Activated CD4-positive, alpha-beta T cell treated with anti-CD3 and anti-CD28 coated beads, Interleukin-2, amount 10 ng/mL, durations not matched to agents 24 days and 14 days (primary cell): ENCODE measurements at regions not wholly inside any gene's neighbourhood (a gene's known extent, or its start where the extent isn't known, plus 50 kb on each side); places are given as distances from the start of the nearest gene placed in this dataset.
"Not testable (repeated sequence)": the region's sequence is repeated elsewhere in the genome, so short reads cannot be mapped to it uniquely, and the experiment has no call there.

Experiments
- DNase-seq: peaks from one replicate; pipeline ENCODE4 v3.0.0; 2022
- H3K27ac Mint-ChIP-seq: one replicate; pipeline ENCODE4 v1.8.0; 2022; ENCODE audit warnings: mild to moderate bottlenecking, mixed read lengths
- H3K27me3 Mint-ChIP-seq: one replicate; pipeline ENCODE4 v1.8.0; 2022; ENCODE audit warnings: mixed read lengths
- H3K36me3 Mint-ChIP-seq: one replicate; pipeline ENCODE4 v1.8.0; 2022; ENCODE audit warnings: low read depth, mild to moderate bottlenecking, mixed read lengths
- H3K4me1 Mint-ChIP-seq: one replicate; pipeline ENCODE4 v1.8.0; 2021; ENCODE audit warnings: mixed read lengths
- H3K4me3 Mint-ChIP-seq: one replicate; pipeline ENCODE4 v1.8.0; 2022; ENCODE audit warnings: mild to moderate bottlenecking, moderate library complexity, mixed read lengths
- H3K9me3 Mint-ChIP-seq: one replicate; pipeline ENCODE4 v1.8.0; 2021; ENCODE audit warnings: mixed read lengths
- intact Hi-C: fragments of 100-400 bp; cut with micrococcal nuclease; formaldehyde crosslinking; loops from one replicate; pipeline ENCODE4 v1.15.1; 2023

- Mint-ChIP-seq H3K27ac (no peak overlapping the region), H3K36me3 (no peaks in the 10 kb centered on the region), H3K27me3 (no peaks in the 10 kb centered on the region), H3K9me3 (no peaks in the 10 kb centered on the region), H3K4me1 (no peaks in the 10 kb centered on the region), H3K4me3 (no peak overlapping the region)
- intact Hi-C loops: no loop called here
- no peak for DNase-seq
Measured at GRCh38 chr3:176296066-176296597, 901.1 kb downstream of the TBL1XR1 start.

GRCh38 chr3:176293276-176293675, 904.0 kb downstream of the TBL1XR1 start:
- Mint-ChIP-seq H3K27me3 (no peaks in the 10 kb centered on the region), H3K27ac (no peak overlapping the region), H3K36me3 (no peaks in the 10 kb centered on the region), H3K4me3 (no peak overlapping the region), H3K4me1 (no peaks in the 10 kb centered on the region), H3K9me3 (no peaks in the 10 kb centered on the region)
- DNase-seq: no peak
- intact Hi-C loops: no loop called here

- intact Hi-C loops: no loop called here
- Mint-ChIP-seq H3K9me3 (no peaks in the 10 kb centered on the region), H3K27me3 (no peaks in the 10 kb centered on the region), H3K4me3 (no peak overlapping the region), H3K4me1 (no peaks in the 10 kb centered on the region), H3K27ac (no peak overlapping the region), H3K36me3 (no peaks in the 10 kb centered on the region)
- no peak for DNase-seq
Measured at GRCh38 chr3:176286476-176287085, 910.7 kb downstream of the TBL1XR1 start.

GRCh38 chr3:176275538-176275937, 921.7 kb downstream of the TBL1XR1 start:
- no peak overlapping the region for H3K4me3 Mint-ChIP-seq
- H3K27ac Mint-ChIP-seq: no peak overlapping the region
- intact Hi-C loops: no loop called here
- H3K4me1 Mint-ChIP-seq: no peaks in the 10 kb centered on the region
- H3K36me3 Mint-ChIP-seq: no peaks in the 10 kb centered on the region
- DNase-seq: no peak
- no peaks in the 10 kb centered on the region for H3K9me3 Mint-ChIP-seq
- H3K27me3 Mint-ChIP-seq: no peaks in the 10 kb centered on the region

- DNase-seq: no peak
- Mint-ChIP-seq H3K27me3 (no peaks in the 10 kb centered on the region), H3K9me3 (no peaks in the 10 kb centered on the region), H3K4me3 (no peak overlapping the region), H3K4me1 (no peaks in the 10 kb centered on the region), H3K36me3 (no peaks in the 10 kb centered on the region), H3K27ac (no peak overlapping the region)
- intact Hi-C loops: no loop called here
Measured at GRCh38 chr3:176275113-176275512, 922.2 kb downstream of the TBL1XR1 start.

GRCh38 chr3:176274161-176274560, 923.1 kb downstream of the TBL1XR1 start:
- no peaks in the 10 kb centered on the region for H3K4me1 Mint-ChIP-seq
- no peak overlapping the region for H3K27ac Mint-ChIP-seq
- H3K36me3 Mint-ChIP-seq: no peaks in the 10 kb centered on the region
- DNase-seq: no peak
- H3K9me3 Mint-ChIP-seq: no peaks in the 10 kb centered on the region
- H3K4me3 Mint-ChIP-seq: no peak overlapping the region
- intact Hi-C loops: no loop called here
- H3K27me3 Mint-ChIP-seq: no peaks in the 10 kb centered on the region

- no peaks in the 10 kb centered on the region for H3K27me3 Mint-ChIP-seq
- no peak overlapping the region for H3K4me3 Mint-ChIP-seq
- no peak for DNase-seq
- H3K4me1 Mint-ChIP-seq: no peaks in the 10 kb centered on the region
- intact Hi-C loops: no loop called here
- no peak overlapping the region for H3K27ac Mint-ChIP-seq
- H3K36me3 Mint-ChIP-seq: no peaks in the 10 kb centered on the region
- H3K9me3 Mint-ChIP-seq: peaks cover 5% of the 10 kb centered on the region
Measured at GRCh38 chr3:176262071-176262470, 935.2 kb downstream of the TBL1XR1 start.

- intact Hi-C loops: no loop called here
- H3K9me3 Mint-ChIP-seq: no peaks in the 10 kb centered on the region
- H3K4me1 Mint-ChIP-seq: no peaks in the 10 kb centered on the region
- H3K27me3 Mint-ChIP-seq: no peaks in the 10 kb centered on the region
- H3K36me3 Mint-ChIP-seq: no peaks in the 10 kb centered on the region
- DNase-seq: no peak
- no peak overlapping the region for H3K4me3 Mint-ChIP-seq
- no peak overlapping the region for H3K27ac Mint-ChIP-seq
Measured at GRCh38 chr3:176247191-176247590, 950.1 kb downstream of the TBL1XR1 start.

- Mint-ChIP-seq H3K4me1 (no peaks in the 10 kb centered on the region), H3K27ac (no peak overlapping the region), H3K9me3 (peaks cover 3% of the 10 kb centered on the region), H3K4me3 (no peak overlapping the region), H3K27me3 (no peaks in the 10 kb centered on the region), H3K36me3 (no peaks in the 10 kb centered on the region)
- no peak for DNase-seq
- intact Hi-C loops: no loop called here
Measured at GRCh38 chr3:176219970-176220369, 977.3 kb downstream of the TBL1XR1 start.

GRCh38 chr3:176214758-176215157, 982.5 kb downstream of the TBL1XR1 start:
- intact Hi-C loops: no loop called here
- no peaks in the 10 kb centered on the region for H3K36me3 Mint-ChIP-seq
- H3K27me3 Mint-ChIP-seq: no peaks in the 10 kb centered on the region
- no peak overlapping the region for H3K27ac Mint-ChIP-seq
- DNase-seq: no peak
- peaks cover 3% of the 10 kb centered on the region for H3K9me3 Mint-ChIP-seq
- no peaks in the 10 kb centered on the region for H3K4me1 Mint-ChIP-seq
- H3K4me3 Mint-ChIP-seq: no peak overlapping the region

- H3K27me3 Mint-ChIP-seq, H3K27ac Mint-ChIP-seq, H3K4me1 Mint-ChIP-seq, intact Hi-C loops, H3K4me3 Mint-ChIP-seq, H3K9me3 Mint-ChIP-seq, H3K36me3 Mint-ChIP-seq, DNase-seq: not testable (repeated sequence)
Measured at GRCh38 chr3:176213314-176213713, 984.0 kb downstream of the TBL1XR1 start.

- intact Hi-C loops: no loop called here
- no peaks in the 10 kb centered on the region for H3K36me3 Mint-ChIP-seq
- DNase-seq: no peak
- H3K4me3 Mint-ChIP-seq: no peak overlapping the region
- no peaks in the 10 kb centered on the region for H3K4me1 Mint-ChIP-seq
- no peaks in the 10 kb centered on the region for H3K27me3 Mint-ChIP-seq
- no peaks in the 10 kb centered on the region for H3K9me3 Mint-ChIP-seq
- no peak overlapping the region for H3K27ac Mint-ChIP-seq
Measured at GRCh38 chr3:176208915-176209314, 988.4 kb downstream of the TBL1XR1 start.

- Mint-ChIP-seq H3K27me3 (no peaks in the 10 kb centered on the region), H3K27ac (no peak overlapping the region), H3K36me3 (no peaks in the 10 kb centered on the region), H3K4me1 (no peaks in the 10 kb centered on the region), H3K4me3 (no peak overlapping the region), H3K9me3 (no peaks in the 10 kb centered on the region)
- intact Hi-C loops: no loop called here
- no peak for DNase-seq
Measured at GRCh38 chr3:176208283-176208682, 989.0 kb downstream of the TBL1XR1 start.

- Mint-ChIP-seq H3K27me3 (no peaks in the 10 kb centered on the region), H3K4me3 (no peak overlapping the region), H3K27ac (no peak overlapping the region), H3K36me3 (no peaks in the 10 kb centered on the region), H3K9me3 (no peaks in the 10 kb centered on the region), H3K4me1 (no peaks in the 10 kb centered on the region)
- DNase-seq: no peak
- intact Hi-C loops: no loop called here
Measured at GRCh38 chr3:176206809-176207208, 990.5 kb downstream of the TBL1XR1 start.

GRCh38 chr3:176202652-176203051, 994.6 kb downstream of the TBL1XR1 start:
- Mint-ChIP-seq H3K36me3 (no peaks in the 10 kb centered on the region), H3K27me3 (no peaks in the 10 kb centered on the region), H3K9me3 (no peaks in the 10 kb centered on the region), H3K4me1 (no peaks in the 10 kb centered on the region), H3K4me3 (no peak overlapping the region), H3K27ac (no peak overlapping the region)
- DNase-seq: no peak
- intact Hi-C loops: no loop called here
